Astrocyte of the cerebellum (primary cell): ENCODE measurements at regions not wholly inside any gene's neighbourhood (a gene's known extent, or its start where the extent isn't known, plus 50 kb on each side); places are given as distances from the start of the nearest gene placed in this dataset.

ENCODE experiments used
- DNase-seq: peaks from one replicate; pipeline ENCODE4 v3.0.0-alpha.2; 2011; ENCODE audit warnings: low read depth
- H3K4me3 ChIP-seq: 2 replicates; pipeline ENCODE4 v1.5.1; 2011; ENCODE audit warnings: mild to moderate bottlenecking, low read depth, low read length, moderate library complexity
- in situ Hi-C: cut with HindIII; loops from 2 replicates; pipeline ENCODE4 v1.10.0; 2017; ENCODE audit warnings: low sequenced_read_pairs
- TF ChIP-seq, protein P1 (sequence below): IDR thresholded peaks from 2 replicates; pipeline ENCODE4 v1.5.1; 2012; ENCODE audit warnings: low read length, low read depth, moderate library complexity, mild to moderate bottlenecking; ENCODE audit errors: missing control alignments

GRCh38 chr16:86107215-86107825 lies 208.4 kb downstream of the IRF8 start:
- TF ChIP-seq, protein P1, sequence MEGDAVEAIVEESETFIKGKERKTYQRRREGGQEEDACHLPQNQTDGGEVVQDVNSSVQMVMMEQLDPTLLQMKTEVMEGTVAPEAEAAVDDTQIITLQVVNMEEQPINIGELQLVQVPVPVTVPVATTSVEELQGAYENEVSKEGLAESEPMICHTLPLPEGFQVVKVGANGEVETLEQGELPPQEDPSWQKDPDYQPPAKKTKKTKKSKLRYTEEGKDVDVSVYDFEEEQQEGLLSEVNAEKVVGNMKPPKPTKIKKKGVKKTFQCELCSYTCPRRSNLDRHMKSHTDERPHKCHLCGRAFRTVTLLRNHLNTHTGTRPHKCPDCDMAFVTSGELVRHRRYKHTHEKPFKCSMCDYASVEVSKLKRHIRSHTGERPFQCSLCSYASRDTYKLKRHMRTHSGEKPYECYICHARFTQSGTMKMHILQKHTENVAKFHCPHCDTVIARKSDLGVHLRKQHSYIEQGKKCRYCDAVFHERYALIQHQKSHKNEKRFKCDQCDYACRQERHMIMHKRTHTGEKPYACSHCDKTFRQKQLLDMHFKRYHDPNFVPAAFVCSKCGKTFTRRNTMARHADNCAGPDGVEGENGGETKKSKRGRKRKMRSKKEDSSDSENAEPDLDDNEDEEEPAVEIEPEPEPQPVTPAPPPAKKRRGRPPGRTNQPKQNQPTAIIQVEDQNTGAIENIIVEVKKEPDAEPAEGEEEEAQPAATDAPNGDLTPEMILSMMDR, result no peak
- DNase-seq, result no peak
- no peak overlapping the region for H3K4me3 ChIP-seq
- in situ Hi-C loops, result no loop called here

DNA sequence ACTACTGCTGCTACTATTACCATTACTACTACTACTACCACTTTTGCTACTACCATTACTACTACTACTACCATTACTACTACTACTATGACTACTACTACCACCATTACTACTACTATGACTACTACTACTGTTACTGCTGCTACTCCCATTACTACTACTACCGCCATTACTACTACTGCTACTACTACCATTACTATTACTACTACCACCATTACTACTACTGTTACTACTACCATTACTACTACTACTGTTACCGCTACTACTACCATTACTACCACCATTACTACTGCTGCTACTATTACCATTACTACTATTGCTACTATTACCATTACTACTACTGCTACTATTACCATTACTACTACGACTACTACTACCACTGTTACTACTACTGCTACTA lies 209.1 kb downstream of the IRF8 start:
- no peak for DNase-seq
- in situ Hi-C loops, result no loop called here
- TF ChIP-seq, protein P1, result no peak
- H3K4me3 ChIP-seq, result no peak overlapping the region

- no peak overlapping the region for H3K4me3 ChIP-seq
Observed at GRCh38 chr16:86110134-86110533, 211.2 kb downstream of the IRF8 start.

GRCh38 chr16:86110726-86111125 lies 211.8 kb downstream of the IRF8 start:
- DNase-seq, result no peak
- in situ Hi-C loops, result no loop called here
- H3K4me3 ChIP-seq, result no peak overlapping the region
- TF ChIP-seq, protein P1, result no peak

More at GRCh38 chr16:86110134-86110533, 211.2 kb downstream of the IRF8 start:
- TF ChIP-seq, protein P1, result no peak
- DNase-seq, result no peak
- in situ Hi-C loops, result no loop called here

DNA sequence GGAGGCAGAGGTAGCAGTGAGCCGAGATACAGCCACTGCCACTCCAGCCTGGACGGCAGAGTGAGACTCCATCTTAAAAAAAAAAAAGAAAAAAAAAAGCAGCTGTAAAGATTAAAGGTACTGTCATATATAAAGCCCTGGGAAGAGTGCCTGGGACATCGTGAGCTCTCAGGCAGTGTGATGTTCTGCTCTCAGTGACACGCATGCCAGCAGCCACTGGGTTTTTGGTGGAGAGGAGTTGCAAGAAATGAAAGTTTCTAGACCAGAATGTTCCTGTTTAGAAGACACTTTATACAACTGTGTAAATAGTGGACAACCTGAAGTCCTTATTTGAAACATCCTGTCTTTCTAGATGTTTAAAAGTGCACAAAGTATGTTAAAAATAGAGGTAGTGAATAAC lies 213.2 kb downstream of the IRF8 start:
- TF ChIP-seq, protein P1, result no peak
- no peak for DNase-seq
- in situ Hi-C loops, result no loop called here
- no peak overlapping the region for H3K4me3 ChIP-seq

DNA sequence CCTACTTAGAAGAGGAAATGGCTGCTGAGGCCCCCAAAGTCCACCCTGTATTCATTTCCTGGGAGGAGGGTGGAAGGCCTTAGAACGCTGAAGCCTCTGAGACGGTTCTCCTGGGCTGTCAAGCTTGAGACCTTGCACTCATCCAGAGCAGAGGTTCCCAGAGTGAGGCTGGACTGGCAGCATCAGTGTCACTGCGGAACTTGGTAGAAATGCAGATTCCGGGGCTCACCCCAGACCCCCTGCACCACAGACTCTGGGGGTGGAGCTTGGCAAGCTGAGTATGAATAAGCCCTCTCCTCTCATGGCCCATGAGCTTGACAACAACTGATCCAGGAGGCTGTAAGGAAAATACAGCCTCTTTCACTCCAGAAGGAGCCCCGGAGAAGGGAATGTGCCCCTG lies 218.3 kb downstream of the IRF8 start:
- DNase-seq, result no peak
- H3K4me3 ChIP-seq, result no peak overlapping the region
- in situ Hi-C loops, result no loop called here
- TF ChIP-seq, protein P1, result no peak

- in situ Hi-C loops, result no loop called here
- DNase-seq, result no peak
- TF ChIP-seq, protein P1, result no peak
- no peak overlapping the region for H3K4me3 ChIP-seq
Observed at GRCh38 chr16:86117756-86118155, 218.8 kb downstream of the IRF8 start.
